ENCODE measurements at regions not wholly inside any gene's neighbourhood (a gene's known extent, or its start where the extent isn't known, plus 50 kb on each side); places are given as distances from the start of the nearest gene placed in this dataset.

GRCh38 chr2:147081831-147082230, 763.0 kb upstream of the ACVR2A start:
- ATAC-seq (no peak), DNase-seq (ENCODE audit: low spot score) (no peak)
- Histone ChIP-seq H3K9me2 (ENCODE audit: insufficient read depth) (no peaks in the 10 kb centered on the region), H3K27ac (ENCODE audit: low read depth) (no peak overlapping the region), H3F3A (replicated peaks; ENCODE audit: low read depth) (no peaks in the 10 kb centered on the region), H3K27me3 (ENCODE audit: insufficient read depth) (no peaks in the 10 kb centered on the region), H2AFZ (no peak overlapping the region), H3K4me1 (ENCODE audit: insufficient read depth) (no peaks in the 10 kb centered on the region), H3K79me2 (replicated peaks; ENCODE audit: insufficient read depth) (no peaks in the 10 kb centered on the region), H3K36me3 (ENCODE audit: insufficient read depth) (no peaks in the 10 kb centered on the region), H4K20me1 (replicated peaks; ENCODE audit: insufficient read depth) (no peaks in the 10 kb centered on the region), H3K4me2 (no peak overlapping the region), H3K4me3 (no peak overlapping the region)
- Mint-ChIP-seq H3K36me3 (ENCODE audit: low read depth) (no peaks in the 10 kb centered on the region), H3K9me3 (no peaks in the 10 kb centered on the region), H3K27me3 (ENCODE audit: insufficient read depth, low read depth, poor library complexity) (no peaks in the 10 kb centered on the region), H3K4me1 (0 out of 3 replicates have a peak, but pooled peaks cover 2% of the 10 kb centered on the region), H3K27ac (no peak overlapping the region), H3K4me3 (no peak overlapping the region)
- TF ChIP-seq NANOG (IDR thresholded peaks at IDR 0.05; ENCODE audit: borderline replicate concordance): no peak
- TF ChIP-seq CTCF (conservative IDR thresholded peaks at IDR 0.05; ENCODE audit: low read depth in 2 of 2): no peak
- TF ChIP-seq ZNF462 (CRISPR knock-in tag; IDR thresholded peaks at IDR 0.05): no peak
- no peak for TF ChIP-seq EZH2phosphoT487 (IDR thresholded peaks at IDR 0.05; ENCODE audit: unreplicated experiment)
- no peak for TF ChIP-seq ETS1 (IDR thresholded peaks at IDR 0.05)
- TF ChIP-seq STAT1 (IDR thresholded peaks at IDR 0.05; ENCODE audit: unreplicated experiment): no peak

All from GM23338 (cell line).